Lung microvascular endothelial cell (primary cell): ENCODE measurements at regions not wholly inside any gene's neighbourhood (a gene's known extent, or its start where the extent isn't known, plus 50 kb on each side); places are given as distances from the start of the nearest gene placed in this dataset.
"Not testable (repeated sequence)": the region's sequence is repeated elsewhere in the genome, so short reads cannot be mapped to it uniquely, and the experiment has no call there.

Experiments
- DNase-seq, 2 donors: peaks; one replicate each; pipeline versions ENCODE4 v3.0.0 to v3.0.0-alpha.2; 2010; ENCODE audit warnings: low read depth in 2 of 2

DNA sequence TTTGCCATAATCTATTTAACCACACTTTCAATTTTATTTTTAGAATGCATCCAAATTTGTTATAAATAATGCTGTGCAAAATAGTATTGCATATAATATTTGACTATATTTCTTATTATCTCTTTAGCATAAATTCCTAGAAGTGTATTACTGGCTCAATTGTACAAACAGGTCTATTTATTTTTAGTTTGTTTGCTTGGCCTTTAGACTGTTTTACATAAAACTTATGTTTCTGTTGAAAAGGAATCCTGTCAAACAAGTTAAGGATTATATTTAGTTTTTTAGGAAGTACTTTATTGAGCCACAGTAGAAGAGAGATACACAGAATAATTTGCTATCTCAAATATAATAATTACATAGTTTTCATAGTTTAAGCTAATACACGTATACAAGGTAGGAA is 413.8 kb downstream of the GBA3 start:
- no peak for DNase-seq

DNA sequence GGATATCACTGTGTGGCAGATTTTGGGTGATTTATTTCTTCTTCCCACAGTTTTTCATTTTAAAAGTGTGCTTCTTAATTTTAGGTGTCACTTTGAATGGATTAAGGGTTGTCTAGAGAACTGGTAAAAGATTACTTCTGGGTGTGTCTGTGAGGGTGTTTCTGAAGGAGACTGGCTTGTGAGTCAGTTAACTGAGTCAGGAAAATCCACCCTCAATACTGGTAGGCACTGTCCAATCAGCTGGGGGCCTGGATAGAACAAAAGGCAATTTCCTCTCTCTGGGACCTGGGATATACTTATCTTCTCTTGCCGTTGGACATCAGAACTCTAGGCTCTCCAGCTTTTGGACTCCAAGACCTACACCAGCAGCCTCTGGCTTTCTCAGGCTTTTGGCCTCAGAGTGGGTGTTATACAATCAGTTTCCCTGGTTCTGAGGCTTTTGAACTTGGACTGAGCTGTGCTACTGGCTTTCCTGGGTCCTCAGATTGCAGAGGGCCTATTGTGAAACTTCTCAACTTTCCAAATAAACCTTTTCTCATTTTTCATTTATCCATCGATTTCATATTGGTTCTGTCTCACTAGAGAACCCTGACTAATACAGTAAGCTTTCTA is 413.1 kb downstream of the GBA3 start:
- no peak for DNase-seq

DNA sequence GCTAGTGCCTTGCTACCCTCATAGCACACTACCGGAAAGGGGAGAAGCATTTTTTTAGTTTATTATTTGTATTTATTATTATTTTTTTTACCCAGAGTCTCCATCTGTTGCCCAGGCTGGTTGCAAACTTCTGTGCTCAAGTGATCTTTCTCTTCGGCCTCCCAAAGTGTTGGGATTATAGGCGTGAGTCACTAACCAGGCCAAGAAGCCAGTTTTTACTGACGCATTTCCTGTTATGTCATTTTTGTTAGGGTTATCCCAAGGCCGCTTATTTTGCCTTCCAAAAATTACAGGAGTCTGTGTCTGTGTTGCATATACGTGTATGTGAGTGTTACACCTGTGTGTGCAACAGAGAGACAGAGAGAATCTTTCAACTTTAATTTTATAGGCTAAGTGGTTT is 404.5 kb downstream of the GBA3 start:
- DNase-seq, result peak in 1 of 2 donors; percentile 1

DNA sequence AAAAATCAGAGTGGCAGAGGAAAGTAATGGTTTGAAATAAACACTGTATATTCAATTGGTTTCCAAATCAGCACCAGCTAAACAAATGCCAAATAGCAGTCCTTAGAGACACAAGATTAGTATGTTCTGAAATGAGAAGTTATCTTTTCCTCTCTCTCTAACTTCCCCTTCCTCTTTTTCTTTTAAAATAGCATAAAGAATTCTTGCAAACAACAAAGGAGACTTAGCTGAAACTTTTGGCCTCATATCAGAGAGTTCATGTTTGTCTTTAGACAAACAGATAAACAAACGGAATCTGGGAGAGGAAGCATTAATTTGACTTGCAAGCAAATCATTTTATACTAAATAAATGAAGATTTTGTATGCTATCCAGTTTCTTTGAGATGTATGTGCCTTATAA is 399.0 kb downstream of the GBA3 start:
- DNase-seq, result no peak

DNA sequence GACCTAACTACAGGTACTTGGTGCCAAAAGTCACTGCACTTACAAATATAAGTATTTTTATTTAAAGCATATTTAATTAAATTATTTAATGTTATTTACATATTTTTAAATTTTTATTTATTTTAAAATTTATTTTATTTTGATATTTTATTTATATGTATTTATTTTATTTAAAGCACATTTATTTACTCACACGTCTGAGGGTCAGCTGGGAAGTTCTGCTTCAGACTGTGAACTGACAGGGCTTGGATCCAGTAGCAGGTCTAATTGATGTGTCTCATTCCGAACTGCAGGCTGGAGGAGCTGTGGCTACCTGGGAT is 392.5 kb downstream of the GBA3 start:
- DNase-seq, result no peak

DNA sequence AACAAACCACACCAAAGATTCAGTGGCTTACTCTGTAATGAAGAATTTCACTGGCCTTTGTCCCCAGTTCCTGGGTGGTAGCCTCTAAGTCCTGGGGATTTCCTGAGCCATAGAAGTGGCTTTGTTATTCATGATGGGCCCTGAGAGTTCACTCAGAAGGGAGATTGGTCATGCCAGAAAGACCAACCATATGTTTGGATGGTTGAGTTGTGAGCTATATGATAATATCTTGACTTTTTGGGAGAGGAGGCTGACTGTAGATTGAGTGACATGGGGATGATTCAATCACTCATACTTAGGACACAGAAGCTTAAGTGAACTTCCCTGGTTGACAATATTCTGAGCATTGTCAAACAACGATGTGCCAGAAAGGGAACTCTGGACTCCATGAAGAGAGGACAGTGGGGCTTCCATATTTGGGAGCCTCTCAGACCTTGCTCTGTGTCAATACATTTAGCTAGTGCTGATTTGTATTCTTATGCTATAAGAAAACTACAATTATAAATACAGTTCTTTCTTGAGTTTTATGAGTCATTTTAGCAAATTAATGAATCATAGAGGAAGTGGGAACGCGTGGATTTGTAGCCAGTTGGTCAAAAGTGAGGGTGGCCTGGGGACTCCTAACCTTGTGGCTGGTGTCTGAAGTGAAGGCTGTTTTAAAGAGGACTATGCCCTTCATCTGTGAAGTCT is 392.0 kb downstream of the GBA3 start:
- DNase-seq, result no peak

DNA sequence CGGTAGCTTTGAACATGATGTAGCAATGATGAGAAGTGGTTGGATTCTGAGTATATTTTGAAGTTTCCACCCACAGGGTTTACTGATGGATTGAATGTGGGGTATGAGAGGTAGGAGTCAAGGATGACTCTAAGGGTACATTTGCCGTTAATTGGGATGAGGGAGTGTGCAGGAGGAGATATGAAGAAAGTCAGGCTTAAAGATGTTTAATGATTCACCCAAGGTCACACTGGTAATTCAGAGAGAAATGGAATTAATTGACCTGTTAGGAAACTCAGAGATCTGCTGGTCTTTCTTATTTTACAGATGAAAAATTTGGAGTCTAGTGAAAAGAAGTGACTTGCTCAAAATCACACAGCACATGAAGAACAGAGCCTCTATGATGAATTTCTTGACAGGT is 390.7 kb downstream of the GBA3 start:
- DNase-seq, result no peak

DNA sequence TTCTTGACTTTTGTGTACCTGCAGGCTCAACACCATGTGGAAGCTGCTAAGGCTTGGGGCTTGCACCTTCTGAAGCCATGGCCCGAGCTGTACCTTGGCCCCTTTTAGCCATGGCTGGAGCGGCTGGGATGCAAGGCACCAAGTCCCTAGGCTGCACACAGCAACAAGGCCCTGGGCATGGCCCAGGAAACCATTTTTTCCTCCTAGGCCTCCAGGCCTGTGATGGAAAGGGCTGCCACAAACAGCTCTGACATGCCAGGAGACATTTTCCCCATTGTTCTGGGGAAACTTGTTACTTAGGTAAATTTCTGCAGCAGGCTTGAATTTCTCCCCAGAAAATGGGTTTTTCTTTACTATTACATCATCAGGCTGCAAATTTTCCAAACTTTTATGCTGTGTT is 387.4 kb downstream of the GBA3 start:
- DNase-seq, result not testable (repeated sequence)

DNA sequence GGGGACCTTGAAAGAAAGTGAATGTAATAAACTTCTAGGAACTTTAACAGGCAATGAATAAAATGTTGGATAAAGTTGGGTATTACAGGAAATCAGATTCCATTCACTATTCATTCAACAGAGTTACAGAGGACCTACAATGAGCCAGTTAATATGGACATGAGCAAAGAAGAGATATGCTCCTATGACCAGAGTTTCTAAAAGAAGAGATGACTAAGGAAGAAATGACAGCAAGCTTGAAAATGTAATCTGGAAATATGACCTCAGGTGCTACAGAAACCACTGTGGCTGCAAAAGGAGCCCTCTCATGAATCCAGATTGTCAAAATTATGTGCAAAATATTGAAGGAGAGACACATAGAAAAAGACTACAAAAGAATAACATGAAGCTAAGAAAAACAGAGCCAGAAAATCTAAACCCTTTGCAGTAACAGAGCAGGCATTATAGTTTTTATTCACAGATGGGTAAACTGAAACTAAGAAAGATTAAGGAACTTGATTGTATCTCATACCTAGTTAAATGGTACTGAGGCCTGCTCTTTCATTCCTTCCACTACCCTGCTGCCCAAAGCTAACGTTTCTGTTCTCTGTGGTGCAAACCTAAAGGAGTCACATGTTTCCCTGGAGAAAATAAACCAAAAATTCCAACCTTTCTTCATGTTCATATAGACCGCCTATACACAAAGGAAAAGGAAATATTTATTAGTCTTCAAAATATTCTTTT is 378.3 kb downstream of the GBA3 start:
- DNase-seq, result no peak

DNA sequence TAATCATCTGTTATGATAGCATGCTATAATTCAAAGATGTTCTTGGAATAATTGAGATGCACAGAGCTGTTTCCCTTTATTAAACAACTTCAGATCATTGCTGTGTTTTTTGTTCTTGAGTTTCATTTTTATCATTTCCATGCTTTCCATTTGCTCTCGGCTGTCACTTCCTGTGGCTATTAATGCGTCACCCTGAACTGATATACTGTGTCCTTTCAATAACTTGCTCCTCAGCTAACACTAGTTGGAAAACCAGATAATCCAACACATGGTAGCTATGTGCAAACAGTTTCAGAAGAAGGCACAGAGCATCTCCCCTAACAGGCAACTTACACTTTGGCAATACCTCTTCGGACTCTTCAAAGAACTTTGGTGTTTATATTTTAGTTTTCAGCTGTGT is 376.0 kb downstream of the GBA3 start:
- no peak for DNase-seq

DNA sequence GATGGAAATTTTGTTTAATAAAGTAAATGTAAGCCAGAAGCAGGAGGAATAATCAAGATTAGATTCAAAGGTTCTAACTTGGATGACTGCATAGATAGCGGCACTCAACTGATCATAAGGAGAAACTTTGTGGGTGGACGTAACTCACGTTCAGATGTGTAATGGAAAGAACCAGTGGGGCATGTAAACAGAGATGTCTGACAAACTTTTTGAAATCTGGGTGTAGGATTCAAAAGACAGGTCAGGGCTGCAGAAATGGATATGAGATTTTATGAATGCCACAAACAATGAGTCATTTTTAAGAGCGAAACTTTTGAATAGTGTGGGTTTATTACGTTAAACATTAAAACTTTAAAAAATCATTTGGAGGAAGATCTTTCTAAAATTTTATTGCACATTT is 375.6 kb downstream of the GBA3 start:
- DNase-seq, result no peak

DNA sequence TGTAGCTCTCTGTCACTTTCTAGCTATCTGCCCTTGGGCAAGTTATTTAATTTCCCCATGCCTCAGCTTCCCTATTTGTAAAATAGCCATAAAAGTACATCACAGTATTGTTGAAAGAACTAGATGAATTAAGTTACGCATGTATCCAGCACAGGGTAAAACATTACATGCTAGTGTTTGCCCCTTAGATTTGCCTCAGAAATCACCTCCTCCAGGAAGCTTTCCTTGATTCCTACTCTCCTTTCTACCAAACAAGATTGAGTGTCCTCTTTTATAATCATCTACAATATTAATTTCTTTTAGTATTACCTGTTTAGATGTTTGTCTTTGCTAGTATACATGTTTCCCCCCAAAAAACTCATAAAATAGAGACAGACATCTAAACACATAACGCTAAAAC is 369.5 kb downstream of the GBA3 start:
- no peak for DNase-seq

DNA sequence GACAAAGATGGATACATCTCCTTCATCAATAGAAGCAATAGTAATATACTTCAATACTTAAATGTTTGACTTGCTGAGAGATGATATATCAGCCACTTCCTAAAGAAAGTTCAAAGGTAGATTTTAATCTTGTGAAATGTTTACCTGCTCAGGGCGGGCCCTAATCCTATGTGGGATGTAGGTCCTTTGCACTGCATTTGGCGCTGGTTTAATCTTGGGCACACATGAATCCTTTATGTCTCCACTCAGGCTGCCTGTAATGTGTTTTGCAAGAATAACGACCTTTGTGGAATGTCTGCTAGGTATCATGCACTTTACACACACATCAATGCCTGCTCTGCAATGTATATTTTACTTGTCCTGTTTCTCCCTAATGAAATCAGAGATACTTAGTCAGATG is 368.7 kb downstream of the GBA3 start:
- DNase-seq, result no peak

DNA sequence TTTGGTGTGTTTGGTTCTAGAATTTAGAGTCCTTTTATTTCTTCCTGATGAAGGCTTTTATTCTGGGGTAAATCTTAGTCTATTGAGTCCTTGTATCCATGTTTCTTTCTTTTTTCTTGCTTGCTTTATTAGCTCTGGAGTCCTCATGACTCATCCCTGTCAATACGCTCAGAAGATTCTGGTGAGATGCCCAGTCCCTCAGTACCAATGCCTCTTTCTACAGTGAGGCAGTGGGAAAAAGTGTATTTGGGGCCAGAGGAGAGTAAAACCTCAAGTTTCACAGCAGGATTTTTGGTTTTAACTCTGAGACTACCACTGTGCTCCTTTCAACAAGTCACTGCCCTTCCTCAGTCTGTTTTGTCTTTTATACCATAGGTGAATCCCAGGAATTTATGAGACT is 368.0 kb downstream of the GBA3 start:
- no peak for DNase-seq

DNA sequence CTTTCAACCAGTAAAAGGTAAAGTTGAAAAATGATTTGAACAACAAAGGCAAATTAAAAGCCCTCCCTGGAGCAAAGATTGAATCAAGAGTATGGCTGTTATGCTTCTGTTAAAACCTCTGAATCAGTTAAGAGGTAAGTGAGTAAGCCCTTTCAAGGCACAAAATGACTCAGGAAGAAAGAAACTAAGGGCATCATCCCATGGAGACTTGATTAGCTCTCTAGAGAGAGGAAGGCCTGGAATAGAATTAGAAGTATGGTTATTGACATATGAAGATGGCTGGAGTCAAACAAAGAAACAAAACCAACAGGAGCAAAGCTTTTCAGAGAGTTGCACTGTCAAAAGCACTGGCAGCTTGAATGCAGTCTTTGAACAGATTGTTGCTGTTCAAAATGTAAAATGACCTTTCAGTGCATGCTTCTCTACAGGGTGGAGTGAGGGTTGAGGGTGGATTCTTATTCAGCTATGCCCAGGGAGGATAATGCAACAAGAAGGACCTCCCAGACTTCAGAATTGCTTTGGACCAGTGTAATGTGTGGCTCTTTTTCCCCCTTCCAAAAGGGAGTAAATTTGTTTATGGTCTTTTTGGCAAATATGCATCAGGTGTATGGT is 365.5 kb downstream of the GBA3 start:
- no peak for DNase-seq

DNA sequence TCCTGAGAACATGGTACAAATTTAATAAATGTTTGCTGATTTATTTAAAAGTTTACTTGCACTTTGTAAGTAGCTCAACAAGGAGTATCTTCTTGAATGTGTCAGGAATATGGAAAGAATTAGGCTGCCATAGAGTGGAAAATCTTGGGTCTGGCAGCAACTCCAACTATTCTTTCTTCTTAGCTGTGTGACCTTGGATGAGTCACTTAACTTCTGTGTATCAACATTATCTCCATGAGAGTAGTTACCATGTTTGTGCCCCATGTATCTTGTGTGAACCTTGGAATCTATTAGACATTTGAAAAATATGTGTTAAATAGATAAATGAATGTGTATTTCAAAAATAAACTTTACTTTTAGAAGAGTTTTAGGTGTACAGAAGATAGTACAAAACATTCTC is 348.8 kb downstream of the GBA3 start:
- no peak for DNase-seq

DNA sequence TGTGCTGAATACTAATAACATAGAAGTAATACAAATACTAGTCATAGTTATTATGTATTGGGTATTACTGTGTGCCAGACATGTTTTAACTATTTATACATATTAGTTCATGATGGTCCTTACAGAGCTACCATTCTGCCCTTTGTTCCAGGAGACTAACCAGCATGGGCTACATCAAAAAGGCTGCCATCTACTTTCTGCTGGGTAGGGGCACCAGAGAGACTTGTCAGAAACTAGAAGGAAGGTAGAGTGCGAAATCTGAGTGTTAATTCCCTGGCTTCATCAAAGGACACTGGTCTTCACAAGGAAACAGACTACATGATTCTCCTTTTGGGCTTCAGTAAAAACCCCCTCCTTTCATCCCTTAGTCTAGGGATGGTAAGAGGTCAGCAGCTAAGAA is 347.8 kb downstream of the GBA3 start:
- DNase-seq, result no peak

DNA sequence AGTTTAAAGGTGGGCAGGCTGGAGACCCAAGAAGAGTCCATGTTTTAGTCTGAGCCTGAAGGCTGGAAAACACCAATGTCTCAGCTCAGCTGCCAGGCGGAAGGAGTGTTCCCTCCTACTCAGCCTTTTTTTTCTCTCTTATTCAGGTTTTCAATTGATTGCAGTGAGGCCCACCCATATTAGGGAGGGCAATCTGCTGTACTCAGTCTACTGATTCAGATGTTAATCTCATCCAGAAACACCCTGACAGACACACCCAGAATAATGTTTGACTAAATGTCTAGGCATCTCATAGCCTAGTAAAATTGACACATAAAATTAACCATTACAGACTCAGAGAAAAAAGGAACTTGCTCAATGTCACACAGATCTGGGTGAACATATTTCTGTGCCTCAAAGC is 347.1 kb downstream of the GBA3 start:
- DNase-seq, result no peak

DNA sequence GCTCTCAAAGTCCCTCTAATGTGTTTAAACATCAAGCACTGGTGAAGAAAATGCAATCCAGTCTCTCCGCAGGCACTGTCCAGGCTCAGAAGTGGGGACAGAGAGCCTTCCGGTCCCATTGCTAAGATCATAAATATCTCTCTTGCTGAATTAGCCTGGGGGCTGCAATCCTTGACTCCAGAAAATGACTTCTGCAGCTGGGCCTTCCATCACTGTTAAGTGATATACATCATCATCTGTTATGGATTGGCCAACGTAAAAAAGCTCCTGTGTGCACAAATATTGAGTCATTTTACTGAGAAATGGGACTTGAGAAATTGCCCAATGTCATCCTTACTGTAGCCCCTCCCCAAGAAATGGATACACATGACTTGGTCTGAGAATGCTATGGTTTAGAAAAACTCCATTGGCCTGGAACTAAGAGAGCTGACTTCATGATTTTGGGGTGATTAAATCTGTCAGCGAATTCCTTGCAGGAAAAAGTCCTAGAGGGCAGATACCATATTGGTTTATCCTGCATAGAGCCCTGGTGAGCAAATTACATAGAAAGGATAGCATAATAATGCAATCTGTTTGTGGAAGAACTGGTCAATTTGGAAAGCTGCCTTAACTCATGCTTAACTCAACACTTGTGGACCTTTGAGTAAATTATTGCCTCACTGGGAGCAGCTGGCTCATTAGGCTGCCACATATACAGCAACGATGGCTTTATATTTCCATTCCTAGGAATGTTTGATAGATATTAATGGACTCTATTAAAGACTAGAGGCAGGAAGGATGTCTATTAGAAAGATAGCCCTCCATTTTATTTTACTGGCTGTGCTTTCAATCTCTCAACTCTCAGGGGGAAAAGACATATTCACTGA is 346.1 kb downstream of the GBA3 start:
- no peak for DNase-seq

DNA sequence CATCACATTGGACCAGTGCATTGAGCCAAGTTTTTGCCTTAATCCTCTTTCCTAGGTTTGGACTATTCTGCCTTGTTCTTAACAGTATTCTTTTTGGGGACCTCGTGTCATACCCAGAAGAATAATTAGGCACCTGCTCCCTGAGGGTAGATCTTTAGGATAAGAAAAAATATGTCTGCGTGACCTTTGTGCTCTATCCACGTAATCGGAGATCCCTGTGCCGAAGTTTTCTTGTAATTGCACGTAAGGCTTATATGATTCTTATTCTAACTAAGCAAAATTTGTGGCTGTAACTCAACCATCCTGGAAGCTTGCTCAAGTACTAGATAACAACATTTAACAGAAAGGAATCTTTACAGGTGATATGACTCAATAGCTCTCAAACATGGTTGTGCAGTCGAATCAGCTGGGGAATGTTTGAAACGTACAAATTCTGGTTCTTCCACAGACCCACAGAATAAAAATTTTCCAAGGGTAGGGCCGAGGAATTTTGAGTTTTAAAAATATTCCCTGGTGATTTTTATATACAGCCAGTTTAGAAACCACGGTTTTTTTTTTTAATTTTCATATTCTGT is 344.3 kb downstream of the GBA3 start:
- DNase-seq, result no peak

DNA sequence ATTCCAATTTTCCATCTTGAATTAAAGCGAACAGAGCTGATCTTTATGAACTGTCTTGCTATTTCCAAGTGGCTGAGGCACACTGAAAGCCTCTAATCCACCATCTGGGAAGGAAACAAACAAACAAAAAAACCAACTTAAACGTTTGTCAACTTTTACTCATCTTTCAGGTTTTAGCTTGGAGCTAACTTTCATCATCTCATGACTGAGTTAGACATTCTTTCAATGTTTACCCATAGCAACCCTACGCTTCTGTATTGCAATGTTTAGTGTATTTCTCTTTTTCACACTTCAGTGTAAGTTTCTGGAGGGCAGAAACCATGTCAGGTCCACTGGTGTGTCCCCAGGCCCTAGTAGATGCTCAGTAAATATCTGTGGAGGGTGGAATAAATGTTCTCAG is 343.8 kb downstream of the GBA3 start:
- DNase-seq, result no peak
